Dermis microvascular lymphatic vessel endothelial cell (primary cell): ENCODE measurements at regions not wholly inside any gene's neighbourhood (a gene's known extent, or its start where the extent isn't known, plus 50 kb on each side); places are given as distances from the start of the nearest gene placed in this dataset.
"Not testable (repeated sequence)": the region's sequence is repeated elsewhere in the genome, so short reads cannot be mapped to it uniquely, and the experiment has no call there.

ENCODE experiments used
- DNase-seq, 2 donors: peaks; one replicate each; pipeline versions ENCODE4 v3.0.0 to v3.0.0-alpha.2; 2010; ENCODE audit warnings: low read depth in 2 of 2

GRCh38 chr3:4149296-4149695 lies 153.9 kb upstream of the SETMAR start:
- DNase-seq, result no peak

- DNase-seq, result no peak
Measured at GRCh38 chr3:4150816-4151215, 152.4 kb upstream of the SETMAR start.

GRCh38 chr3:4151859-4152258 lies 151.3 kb upstream of the SETMAR start:
- no peak for DNase-seq

- no peak for DNase-seq
Measured at GRCh38 chr3:4153771-4154170, 149.4 kb upstream of the SETMAR start.

- no peak for DNase-seq
Measured at GRCh38 chr3:4158329-4158728, 144.8 kb upstream of the SETMAR start.

- DNase-seq, result no peak
Measured at GRCh38 chr3:4162096-4162495, 141.1 kb upstream of the SETMAR start.

GRCh38 chr3:4163011-4163410 lies 140.2 kb upstream of the SETMAR start:
- no peak for DNase-seq

- no peak for DNase-seq
Measured at GRCh38 chr3:4166540-4166939, 136.6 kb upstream of the SETMAR start.

GRCh38 chr3:4167230-4167629 lies 135.9 kb upstream of the SETMAR start:
- not testable (repeated sequence) for DNase-seq

- no peak for DNase-seq
Measured at GRCh38 chr3:4174791-4175190, 128.4 kb upstream of the SETMAR start.

- no peak for DNase-seq
Measured at GRCh38 chr3:4191971-4192370, 111.2 kb upstream of the SETMAR start.

- no peak for DNase-seq
Measured at GRCh38 chr3:4195006-4195405, 108.2 kb upstream of the SETMAR start.

- no peak for DNase-seq
Measured at GRCh38 chr3:4196506-4197147, 106.5 kb upstream of the SETMAR start.

GRCh38 chr3:4197670-4198069 lies 105.5 kb upstream of the SETMAR start:
- no peak for DNase-seq

- no peak for DNase-seq
Measured at GRCh38 chr3:4198491-4198890, 104.7 kb upstream of the SETMAR start.

- DNase-seq, result not testable (repeated sequence)
Measured at GRCh38 chr3:4204776-4205175, 98.4 kb upstream of the SETMAR start.

- DNase-seq, result no peak
Measured at GRCh38 chr3:4207672-4208071, 95.5 kb upstream of the SETMAR start.

- no peak for DNase-seq
Measured at GRCh38 chr3:4208556-4208955, 94.6 kb upstream of the SETMAR start.

GRCh38 chr3:4211610-4212009 lies 91.6 kb upstream of the SETMAR start:
- no peak for DNase-seq

GRCh38 chr3:4213420-4213819 lies 89.7 kb upstream of the SETMAR start:
- not testable (repeated sequence) for DNase-seq

- DNase-seq, result not testable (repeated sequence)
Measured at GRCh38 chr3:4216974-4217373, 86.2 kb upstream of the SETMAR start.

- DNase-seq, result no peak
Measured at GRCh38 chr3:4218456-4219226, 84.5 kb upstream of the SETMAR start.

- DNase-seq, result no peak
Measured at GRCh38 chr3:4219227-4219568, 84.0 kb upstream of the SETMAR start.
